Spleen (tissue), 7 donors: ENCODE measurements at regions not wholly inside any gene's neighbourhood (a gene's known extent, or its start where the extent isn't known, plus 50 kb on each side); places are given as distances from the start of the nearest gene placed in this dataset.

Source experiments
- POLR2A ChIP-seq, 3 donors: fragments of 450-650 bp; IDR thresholded peaks; one replicate each; pipeline ENCODE4 v1.5.1; 2017; ENCODE audit warnings: antibody characterized with exemption in 3 of 3, mild to moderate bottlenecking in 1 of 3
- TF ChIP-seq, protein P1 (sequence below), 11 experiments: fragments of 200-600 bp in 7 of 11; fragments of 450-650 bp in 4 of 11; sonication (generic) in 4 of 11; IDR thresholded peaks in 8 of 11; conservative IDR thresholded peaks in 3 of 11; 1 replicate in 7 of 11; 2 replicates in 4 of 11; pipeline versions ENCODE4 v1.4.0 to v1.8.0; 2016 to 2021; ENCODE audit warnings: antibody characterized with exemption in 11 of 11, inconsistent platforms in 4 of 11, mild to moderate bottlenecking in 1 of 11
- donor health status: DM: no; HTN: no; CAD: no; lungs with moderate emphysema.
- donor health status: DM: no; HTN: no; CAD: no.
- donor health status: DM: no; HTN: no; CAD: no.

DNA sequence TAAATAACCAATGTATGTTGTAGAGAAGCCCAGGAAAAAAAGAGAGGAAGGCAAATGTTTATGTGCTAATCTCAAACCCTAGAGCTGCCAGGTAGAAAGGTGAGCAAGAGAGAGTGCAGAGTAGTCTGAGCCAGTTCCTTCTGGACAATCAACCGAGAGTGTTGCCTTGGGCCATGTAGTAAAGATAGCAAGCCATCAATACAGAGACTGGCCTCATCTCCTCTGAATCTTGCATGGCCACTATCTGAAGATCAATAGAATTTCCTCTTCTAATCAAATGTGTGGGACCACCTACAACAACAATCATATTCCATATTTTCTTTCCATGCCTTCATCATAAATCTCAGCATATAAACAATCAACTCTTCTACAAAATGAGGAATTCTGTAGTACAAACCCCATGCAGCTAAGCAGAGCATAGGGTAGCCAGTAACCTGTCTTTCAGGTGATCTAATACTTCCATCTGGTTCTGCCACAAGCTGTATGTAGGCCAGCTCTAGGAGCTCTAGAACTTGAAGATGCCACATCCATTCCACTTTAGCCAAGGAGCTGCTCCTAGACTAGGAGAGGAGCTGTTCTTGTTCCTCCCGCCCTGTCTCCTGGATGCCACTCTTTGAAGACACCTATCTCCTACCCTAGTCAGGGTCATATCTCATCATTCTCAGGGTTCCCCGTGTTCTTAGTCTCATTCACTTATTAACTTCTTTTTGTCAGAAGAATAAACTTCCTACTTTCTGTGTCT, 75.8 kb upstream of the SLC38A4 start:
- TF ChIP-seq, protein P1, sequence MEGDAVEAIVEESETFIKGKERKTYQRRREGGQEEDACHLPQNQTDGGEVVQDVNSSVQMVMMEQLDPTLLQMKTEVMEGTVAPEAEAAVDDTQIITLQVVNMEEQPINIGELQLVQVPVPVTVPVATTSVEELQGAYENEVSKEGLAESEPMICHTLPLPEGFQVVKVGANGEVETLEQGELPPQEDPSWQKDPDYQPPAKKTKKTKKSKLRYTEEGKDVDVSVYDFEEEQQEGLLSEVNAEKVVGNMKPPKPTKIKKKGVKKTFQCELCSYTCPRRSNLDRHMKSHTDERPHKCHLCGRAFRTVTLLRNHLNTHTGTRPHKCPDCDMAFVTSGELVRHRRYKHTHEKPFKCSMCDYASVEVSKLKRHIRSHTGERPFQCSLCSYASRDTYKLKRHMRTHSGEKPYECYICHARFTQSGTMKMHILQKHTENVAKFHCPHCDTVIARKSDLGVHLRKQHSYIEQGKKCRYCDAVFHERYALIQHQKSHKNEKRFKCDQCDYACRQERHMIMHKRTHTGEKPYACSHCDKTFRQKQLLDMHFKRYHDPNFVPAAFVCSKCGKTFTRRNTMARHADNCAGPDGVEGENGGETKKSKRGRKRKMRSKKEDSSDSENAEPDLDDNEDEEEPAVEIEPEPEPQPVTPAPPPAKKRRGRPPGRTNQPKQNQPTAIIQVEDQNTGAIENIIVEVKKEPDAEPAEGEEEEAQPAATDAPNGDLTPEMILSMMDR (IDR thresholded peaks at IDR 0.05 in 8 of 11, conservative IDR thresholded peaks at IDR 0.05 in 3 of 11) = no peak
- no peak for TF ChIP-seq POLR2A (IDR thresholded peaks at IDR 0.05)
